Adrenal gland (tissue), 5 donors: ENCODE measurements at regions not wholly inside any gene's neighbourhood (a gene's known extent, or its start where the extent isn't known, plus 50 kb on each side); places are given as distances from the start of the nearest gene placed in this dataset.
"Not testable (repeated sequence)": the region's sequence is repeated elsewhere in the genome, so short reads cannot be mapped to it uniquely, and the experiment has no call there.

ENCODE experiments used
- CTCF ChIP-seq, 6 experiments: fragments of 450-650 bp in 4 of 6; fragments of 200-600 bp in 2 of 6; sonication (generic) in 1 of 6; IDR thresholded peaks; 1 replicate in 5 of 6; 2 replicates in 1 of 6; pipeline versions ENCODE4 v1.5.1 to v1.8.0; 2016 to 2021; ENCODE audit warnings: antibody characterized with exemption in 6 of 6, mild to moderate bottlenecking in 2 of 6, moderate library complexity in 1 of 6
- POLR2A ChIP-seq, 2 donors: fragments of 450-650 bp; IDR thresholded peaks; one replicate each; pipeline ENCODE4 v1.6.1; 2017; ENCODE audit warnings: antibody characterized with exemption in 2 of 2, mild to moderate bottlenecking in 2 of 2, moderate library complexity in 1 of 2
- donor health status: DM: no; HTN: no; CAD: no.

GRCh38 chr1:120308940-120309578 lies 105.8 kb upstream of the NBPF8 start:
- not testable (repeated sequence) for TF ChIP-seq CTCF, POLR2A (IDR thresholded peaks at IDR 0.05)
